HG03521 (cell line): ENCODE measurements at regions not wholly inside any gene's neighbourhood (a gene's known extent, or its start where the extent isn't known, plus 50 kb on each side); places are given as distances from the start of the nearest gene placed in this dataset.

Experiments
- ATAC-seq: cut with Tn5 transposase; IDR thresholded peaks from one replicate; pipeline ENCODE4 v1.9.1; 2021; ENCODE audit warnings: mild to moderate bottlenecking, moderate library complexity; ENCODE audit not compliant: unreplicated experiment

- no peak for ATAC-seq
These were observed 163.5 kb upstream of the LMO4 start for GRCh38 chr1:87165177-87165576.

GRCh38 chr1:87167157-87167789 is 161.4 kb upstream of the LMO4 start:
- no peak for ATAC-seq

- no peak for ATAC-seq
These were observed 160.7 kb upstream of the LMO4 start for GRCh38 chr1:87167848-87168525.

- ATAC-seq, result no peak
These were observed 159.3 kb upstream of the LMO4 start for GRCh38 chr1:87169263-87169910.

- no peak for ATAC-seq
These were observed 158.5 kb upstream of the LMO4 start for GRCh38 chr1:87170157-87170556.

GRCh38 chr1:87170931-87171598 is 157.6 kb upstream of the LMO4 start:
- ATAC-seq, result no peak

GRCh38 chr1:87173231-87173630 is 155.4 kb upstream of the LMO4 start:
- no peak for ATAC-seq

- no peak for ATAC-seq
These were observed 153.9 kb upstream of the LMO4 start for GRCh38 chr1:87174724-87175245.

GRCh38 chr1:87176087-87176486 is 152.6 kb upstream of the LMO4 start:
- ATAC-seq, result no peak

GRCh38 chr1:87176514-87176913 is 152.2 kb upstream of the LMO4 start:
- ATAC-seq, result no peak

GRCh38 chr1:87178441-87178840 is 150.2 kb upstream of the LMO4 start:
- ATAC-seq, result no peak

GRCh38 chr1:87179076-87179810 is 149.4 kb upstream of the LMO4 start:
- no peak for ATAC-seq

GRCh38 chr1:87179851-87180519 is 148.7 kb upstream of the LMO4 start:
- no peak for ATAC-seq

- no peak for ATAC-seq
These were observed 148.0 kb upstream of the LMO4 start for GRCh38 chr1:87180682-87181081.

GRCh38 chr1:87182611-87183010 is 146.1 kb upstream of the LMO4 start:
- no peak for ATAC-seq

GRCh38 chr1:87185077-87185476 is 143.6 kb upstream of the LMO4 start:
- ATAC-seq, result no peak

- no peak for ATAC-seq
These were observed 142.3 kb upstream of the LMO4 start for GRCh38 chr1:87186346-87186745.

GRCh38 chr1:87188640-87189039 is 140.0 kb upstream of the LMO4 start:
- no peak for ATAC-seq

- ATAC-seq, result no peak
These were observed 138.3 kb upstream of the LMO4 start for GRCh38 chr1:87190402-87190801.

- no peak for ATAC-seq
These were observed 137.0 kb upstream of the LMO4 start for GRCh38 chr1:87191646-87192045.
